ENCODE measurements at regions not wholly inside any gene's neighbourhood (a gene's known extent, or its start where the extent isn't known, plus 50 kb on each side); places are given as distances from the start of the nearest gene placed in this dataset.

DNA sequence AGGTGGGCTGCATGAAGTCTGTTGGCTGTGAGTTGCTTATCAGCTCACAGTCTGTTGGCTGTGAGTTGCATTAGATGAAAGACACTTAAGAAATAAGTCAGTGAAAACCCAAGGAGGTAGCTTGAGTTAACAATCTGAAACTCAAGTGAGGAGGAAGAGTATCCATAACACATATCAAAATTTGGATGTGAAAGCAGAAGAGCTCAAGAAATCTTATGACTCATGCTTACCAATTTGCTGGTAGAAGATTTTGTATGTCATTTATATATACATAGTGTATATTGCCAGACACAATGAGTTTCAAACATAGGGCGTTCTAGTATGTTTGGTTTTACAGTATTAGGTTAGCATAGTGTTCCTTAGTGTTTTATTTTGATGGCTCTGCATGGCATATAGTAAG, 107.4 kb downstream of the DDIT4L start:
- DNase-seq = no peak

DNA sequence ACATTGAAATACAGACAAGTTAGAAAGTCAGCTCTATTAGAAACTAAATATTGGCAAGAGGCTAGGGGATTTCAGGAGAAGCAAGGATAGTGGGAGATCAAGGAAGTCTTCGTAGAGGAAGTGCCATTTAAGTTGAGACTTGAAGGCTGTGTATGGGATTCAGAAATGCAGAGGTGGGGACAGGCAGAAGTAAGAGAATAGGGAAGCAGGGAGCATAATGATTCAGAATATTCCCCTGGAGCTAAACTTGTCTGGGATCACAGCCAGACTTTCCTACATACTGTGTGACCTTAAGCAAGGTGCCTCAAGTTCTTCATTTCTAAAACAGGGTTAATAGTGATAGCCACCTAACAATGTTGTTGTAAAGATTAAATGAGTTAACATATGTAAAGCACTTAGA, 108.8 kb downstream of the DDIT4L start:
- DNase-seq = no peak

DNA sequence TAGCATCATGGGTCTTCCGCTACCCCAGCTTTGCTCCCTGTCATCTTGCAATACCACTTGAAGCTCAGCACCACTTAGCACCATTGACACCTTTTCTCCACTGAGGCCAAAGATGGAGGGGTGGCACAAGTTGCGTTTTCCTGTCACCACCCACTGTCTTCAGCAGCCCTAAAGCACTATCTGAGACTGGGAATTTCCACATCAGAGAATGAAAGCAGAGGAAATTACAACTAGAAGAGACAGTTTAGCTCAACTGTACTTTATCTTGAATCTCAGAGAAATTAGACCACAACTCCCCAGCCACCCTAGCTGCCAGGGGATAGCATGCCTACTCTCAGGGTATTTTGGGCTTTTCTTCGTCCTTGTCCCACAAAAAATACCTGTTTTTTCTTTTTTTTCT, 111.0 kb downstream of the DDIT4L start:
- DNase-seq = no peak

DNA sequence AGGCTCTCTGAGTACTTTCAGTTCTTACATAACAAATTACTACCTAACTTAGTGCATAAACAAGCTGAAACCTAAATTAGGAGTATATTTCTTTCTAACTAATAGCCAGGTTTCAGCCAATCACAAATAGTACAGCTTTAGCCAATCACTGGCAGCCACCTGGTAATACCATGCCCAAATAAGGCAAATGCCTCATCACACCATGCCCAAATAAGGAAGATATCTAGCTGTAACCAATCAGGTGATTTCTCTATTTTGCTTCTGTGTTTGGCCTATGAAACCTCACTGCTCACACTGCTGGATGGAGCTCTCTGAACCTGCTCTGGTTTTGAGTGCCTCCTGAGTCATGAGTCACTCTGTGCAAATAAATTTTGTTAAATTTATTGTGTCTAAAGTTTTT, 113.5 kb downstream of the DDIT4L start:
- DNase-seq = no peak

DNA sequence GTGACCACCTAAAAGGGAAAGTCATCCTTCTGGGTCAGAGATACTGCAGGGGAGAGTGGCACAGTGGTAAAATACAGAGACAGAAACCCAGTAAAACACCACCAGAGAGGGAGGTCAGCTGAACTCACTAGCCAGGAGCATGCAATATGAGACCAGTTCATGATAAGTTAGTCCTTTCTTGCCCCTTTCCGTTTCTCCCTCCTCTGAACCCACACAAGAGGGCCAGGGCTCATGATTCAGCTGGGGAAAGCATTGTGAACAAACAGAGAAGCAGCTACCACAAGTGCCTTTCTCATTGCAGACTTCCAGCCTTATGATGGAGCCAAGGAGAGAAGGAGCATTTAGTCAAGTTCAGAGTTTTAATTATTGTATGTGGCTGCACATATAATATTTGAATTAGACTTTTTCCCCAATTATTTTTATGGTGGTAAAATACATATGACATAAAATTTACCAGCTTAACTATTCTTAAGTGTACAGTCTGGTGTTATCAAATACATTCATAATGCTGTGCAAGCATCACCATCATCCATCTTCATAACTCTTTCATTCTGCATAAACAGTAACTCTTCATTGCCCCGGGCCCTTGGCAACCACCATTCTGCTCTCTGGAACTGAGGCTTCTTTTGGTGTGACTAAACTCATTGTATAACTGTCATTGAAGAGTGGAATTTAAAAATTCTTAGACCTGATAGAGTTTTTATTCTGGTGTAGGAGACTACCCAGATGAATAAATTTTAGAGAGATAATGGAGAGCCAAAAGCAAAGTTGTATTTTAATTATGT, 114.6 kb downstream of the DDIT4L start:
- DNase-seq = no peak

DNA sequence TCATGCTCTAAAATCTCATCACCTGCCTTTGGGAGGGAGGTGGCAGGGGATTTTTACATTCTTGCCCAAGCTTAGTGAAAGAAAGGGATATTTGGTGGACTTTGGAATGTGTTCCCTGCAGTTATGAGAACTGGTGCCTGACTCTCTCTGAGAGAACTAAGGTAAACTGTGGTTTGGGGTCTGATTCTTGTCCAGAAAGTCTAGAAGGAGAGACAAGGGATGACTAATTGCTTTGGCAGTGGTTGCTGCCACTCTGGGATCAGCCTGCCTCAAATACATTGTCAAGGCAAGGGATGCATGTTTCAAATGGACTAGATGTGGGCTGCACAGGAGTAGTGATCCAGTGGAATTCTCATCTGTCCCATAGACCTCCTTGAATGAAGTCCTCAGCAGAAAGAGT, 115.2 kb downstream of the DDIT4L start:
- no peak for DNase-seq

DNA sequence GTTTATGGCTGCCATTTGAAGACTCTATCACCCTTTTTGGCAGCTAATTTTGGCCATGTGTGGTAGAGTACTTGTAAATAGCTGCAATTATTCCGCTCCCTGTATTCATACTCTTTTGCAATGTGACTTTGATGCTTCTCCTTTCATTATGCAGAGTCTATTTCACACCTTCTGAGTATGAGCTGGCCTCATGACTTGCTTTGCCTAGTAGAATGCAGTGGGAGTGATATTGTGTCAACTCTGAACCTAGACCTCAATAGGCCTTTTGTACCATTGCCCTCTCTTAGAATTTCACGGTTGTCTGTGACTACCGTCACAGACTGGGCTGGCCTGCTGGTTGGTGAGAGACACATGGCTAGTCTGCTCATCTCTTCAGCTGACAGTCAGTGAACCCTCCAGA, 118.8 kb downstream of the DDIT4L start:
- DNase-seq = no peak

DNA sequence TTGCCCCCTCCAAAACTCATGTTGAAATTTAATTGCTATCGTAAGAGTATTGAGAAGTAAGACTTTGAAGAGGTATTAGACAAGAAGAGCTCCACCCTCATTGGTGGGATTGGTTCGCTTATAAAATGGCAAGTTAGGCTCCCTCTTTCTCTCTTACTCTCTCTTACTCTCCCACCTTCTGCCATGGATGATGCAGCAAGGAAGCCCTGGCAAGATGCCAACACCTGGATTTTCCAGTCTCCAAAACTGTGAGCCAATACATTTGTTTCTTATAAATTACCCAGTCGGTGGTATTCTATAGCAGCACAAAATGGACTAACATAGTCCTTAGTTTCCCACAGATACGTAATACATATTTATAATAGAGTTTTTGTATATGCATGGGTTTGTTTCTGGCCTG, 119.4 kb downstream of the DDIT4L start:
- no peak for DNase-seq

DNA sequence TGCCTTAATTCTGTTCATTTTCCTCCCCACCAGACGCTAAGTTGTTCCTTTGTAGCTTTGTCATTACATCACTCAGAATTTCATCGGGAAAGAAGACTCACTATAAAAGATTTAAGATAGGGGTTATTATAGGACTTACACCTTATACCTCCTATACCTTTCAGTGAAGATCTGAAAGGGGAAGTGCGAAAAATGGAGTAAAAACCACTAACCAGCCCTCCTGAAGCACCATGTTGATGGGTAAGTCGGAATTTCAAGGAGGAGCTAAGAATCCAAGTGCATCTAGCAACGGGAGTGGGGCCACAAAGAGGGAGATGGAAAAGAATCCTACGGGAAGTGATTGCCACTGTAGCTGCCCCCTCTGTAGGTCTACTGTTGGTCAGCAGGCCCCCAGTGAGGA, 119.1 kb upstream of the H2AZ1 start:
- DNase-seq = no peak

DNA sequence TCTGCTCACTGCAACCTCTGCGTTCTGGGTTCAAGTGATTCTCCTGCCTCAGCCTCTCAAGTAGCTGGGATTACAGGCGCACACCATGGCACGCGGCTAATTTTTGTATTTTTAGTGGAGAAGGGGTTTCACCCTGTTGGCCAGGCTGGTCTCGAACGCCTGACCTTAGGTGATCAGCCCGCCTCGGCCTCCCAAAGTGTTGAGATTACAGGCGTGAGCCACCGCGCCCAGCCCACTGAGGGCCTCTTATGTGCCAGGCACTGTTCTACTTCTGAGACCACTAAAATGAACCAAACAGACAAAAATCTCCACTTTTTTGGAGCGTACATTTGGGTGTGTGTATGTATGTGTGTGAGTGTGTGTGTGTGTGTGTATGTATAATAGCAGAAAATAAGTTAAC, 117.2 kb upstream of the H2AZ1 start:
- DNase-seq = no peak

DNA sequence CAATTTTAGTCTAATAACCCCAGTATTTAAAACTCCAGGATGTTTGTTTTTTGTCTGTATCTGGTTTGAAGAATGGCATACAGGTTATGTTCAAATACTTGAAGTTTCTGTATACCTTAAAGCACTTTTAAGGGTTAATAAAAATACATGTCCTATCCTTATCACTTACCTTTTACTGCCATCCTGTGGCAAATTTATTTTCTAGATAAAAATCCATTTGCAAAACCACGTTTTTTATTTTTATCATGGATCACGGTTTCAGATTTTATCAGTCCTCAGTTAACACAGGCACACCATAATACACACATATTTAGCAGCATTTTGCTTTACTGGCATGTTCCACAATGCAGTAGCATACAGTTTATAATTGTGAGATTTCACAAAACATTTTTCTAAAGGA, 113.3 kb upstream of the H2AZ1 start:
- DNase-seq = no peak

DNA sequence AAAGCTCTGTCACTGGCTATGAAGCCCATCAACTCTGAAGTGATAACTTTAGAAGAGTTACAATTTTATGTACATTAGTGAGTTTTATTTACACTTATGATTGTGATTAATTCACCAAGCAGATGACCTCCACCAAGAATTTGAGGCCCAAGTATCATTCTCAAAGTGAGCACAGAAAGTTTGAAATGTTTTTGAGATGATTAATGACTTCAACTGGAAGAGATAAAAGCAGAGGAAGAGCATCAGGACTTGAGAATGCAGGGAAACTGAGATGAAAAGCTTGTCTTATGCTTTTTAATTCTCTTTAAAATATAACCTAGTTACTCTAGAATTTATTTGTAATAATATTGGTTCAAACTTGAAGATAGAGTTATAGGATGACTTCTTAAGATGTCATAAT, 112.8 kb upstream of the H2AZ1 start:
- DNase-seq = no peak

DNA sequence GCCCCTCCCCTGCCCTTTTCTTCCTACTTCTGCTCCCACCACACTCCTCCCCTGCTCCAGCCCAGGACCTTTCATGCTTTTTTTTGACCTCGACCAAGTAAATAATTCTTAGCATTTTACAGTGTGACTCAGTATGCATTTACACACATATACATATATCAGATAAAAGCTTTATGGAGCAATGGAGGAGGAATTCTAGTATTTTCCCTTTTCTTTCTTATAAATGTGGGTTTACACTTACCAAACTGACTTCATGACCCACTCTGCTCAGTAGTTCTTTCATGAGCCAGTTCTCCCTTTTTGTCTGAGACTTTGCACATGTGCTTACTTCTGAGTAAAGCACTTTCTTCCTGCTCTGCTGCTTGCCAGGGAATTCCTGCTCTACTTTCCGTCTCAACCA, 111.8 kb upstream of the H2AZ1 start:
- no peak for DNase-seq

DNA sequence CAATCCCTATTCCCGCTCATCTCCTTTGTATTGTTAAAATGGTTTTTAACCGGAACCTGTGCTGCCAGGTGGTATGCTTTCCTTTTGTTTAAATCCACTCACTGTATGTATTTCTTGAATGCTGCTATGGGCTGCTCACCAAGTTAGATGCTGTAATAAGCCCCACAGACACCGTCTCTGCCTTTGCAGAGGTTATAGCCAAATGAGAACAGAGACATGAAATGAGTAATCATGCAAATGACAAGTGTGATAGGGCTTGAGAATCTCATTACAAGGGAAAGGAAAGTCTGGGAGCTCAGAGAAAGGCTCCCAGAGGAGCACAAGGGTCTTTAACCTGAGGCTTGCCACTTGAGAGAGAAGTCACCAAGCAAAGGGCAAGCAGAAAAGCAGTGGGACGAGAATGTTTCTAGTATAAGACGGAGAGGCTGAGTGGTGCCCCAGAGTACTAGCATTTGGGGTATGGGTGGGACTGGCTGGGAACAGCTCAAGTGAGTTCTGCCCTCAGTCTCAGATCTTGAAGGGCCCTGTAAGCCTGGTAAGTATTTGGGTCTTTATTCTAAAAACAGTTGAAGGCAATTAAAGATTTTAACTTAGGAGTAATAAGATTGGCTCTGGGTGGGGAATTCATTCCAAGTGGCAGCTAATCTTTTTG, 110.8 kb upstream of the H2AZ1 start:
- DNase-seq = no peak

DNA sequence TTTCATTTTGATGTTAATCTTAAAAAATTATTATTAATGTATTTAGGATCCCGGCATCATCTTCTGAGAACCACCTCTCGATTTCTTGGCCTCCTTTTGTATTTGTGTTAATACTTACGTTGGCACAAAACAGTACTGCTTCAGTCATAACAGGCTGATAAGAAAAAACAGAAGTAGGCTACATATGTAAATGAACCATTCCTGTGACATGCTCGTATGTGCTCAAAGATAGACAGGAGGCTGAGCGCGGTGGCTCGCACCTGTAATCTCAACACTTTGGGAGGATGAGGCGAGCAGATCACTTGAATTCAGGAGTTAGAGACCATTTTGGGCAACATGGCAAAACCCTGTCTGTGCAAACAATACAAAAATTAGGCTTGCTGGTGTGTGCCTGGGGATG, 109.4 kb upstream of the H2AZ1 start:
- DNase-seq = no peak

DNA sequence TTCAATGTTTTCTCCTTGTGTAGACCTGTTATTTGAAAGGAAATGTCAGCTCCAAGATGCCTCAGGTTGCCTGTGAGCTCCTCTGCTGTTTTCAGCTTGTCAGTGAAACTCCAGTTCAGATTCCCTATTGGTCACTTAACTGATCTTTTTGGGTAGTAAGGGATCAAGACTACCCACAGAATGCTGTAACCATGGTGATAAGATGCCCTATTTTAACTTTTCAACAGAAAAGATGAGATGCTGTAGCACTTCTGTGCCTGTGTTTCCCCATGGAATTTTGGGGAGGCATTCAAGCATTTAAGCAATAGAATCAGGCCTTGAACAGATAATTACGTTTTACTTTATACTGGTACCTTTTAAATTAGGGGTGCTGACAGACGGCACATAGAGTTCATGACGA, 106.6 kb upstream of the H2AZ1 start:
- DNase-seq = no peak

DNA sequence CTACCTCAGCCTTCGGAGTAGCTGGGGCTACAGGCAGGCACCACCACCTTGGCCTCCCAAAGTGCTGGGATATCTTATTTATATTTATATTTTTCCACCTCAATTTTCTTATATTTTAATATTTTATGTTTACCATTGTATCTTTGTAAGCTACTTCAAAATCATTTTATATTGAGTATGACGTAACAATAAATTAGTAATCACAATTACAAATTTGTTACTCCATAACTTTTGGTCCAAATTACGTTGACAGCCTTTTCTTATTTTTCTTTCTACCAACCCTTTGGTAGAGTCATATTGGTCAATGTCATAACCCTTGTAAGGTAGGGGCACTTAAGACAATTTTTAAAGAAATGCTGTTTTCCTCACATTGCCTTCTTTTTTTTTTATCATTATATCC, 104.0 kb upstream of the H2AZ1 start:
- DNase-seq = no peak

DNA sequence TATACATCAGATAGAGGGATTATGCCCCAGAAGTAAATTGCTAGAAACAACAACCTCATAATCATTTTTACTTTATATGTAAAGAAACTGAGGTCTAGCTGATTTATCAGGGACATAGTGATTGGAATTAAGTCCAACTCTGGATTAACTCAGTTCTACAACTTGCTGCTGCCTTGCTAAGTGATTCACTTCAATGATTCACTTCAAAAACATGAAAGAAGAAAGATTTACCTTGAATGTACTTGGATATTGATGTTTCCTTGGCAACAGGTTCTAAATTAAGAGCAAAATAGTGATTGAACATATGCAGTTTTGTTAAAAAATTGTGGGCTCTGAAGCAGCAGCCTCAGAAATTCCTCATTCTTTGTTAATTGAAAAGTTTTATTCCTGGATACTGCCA, 99.8 kb upstream of the H2AZ1 start:
- no peak for DNase-seq

DNA sequence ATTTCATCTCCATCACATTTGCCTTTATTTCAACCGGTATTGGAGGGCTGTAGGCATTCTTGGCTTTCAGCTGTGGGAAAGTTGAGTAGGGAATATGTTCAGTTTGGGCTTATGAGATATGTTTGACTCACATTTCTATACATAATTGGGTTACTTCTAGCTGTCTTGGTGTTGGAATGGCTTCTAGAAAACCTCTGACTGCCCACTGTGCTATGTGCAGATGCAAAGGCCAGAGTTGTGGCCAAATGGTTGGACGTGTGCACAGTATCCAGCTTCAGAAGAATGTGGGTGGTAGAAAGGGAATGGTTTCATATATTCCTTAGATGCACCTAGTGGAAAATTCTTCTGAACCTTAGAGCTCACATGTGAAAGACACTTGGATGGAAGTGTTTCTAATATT, 92.6 kb upstream of the H2AZ1 start:
- no peak for DNase-seq

DNA sequence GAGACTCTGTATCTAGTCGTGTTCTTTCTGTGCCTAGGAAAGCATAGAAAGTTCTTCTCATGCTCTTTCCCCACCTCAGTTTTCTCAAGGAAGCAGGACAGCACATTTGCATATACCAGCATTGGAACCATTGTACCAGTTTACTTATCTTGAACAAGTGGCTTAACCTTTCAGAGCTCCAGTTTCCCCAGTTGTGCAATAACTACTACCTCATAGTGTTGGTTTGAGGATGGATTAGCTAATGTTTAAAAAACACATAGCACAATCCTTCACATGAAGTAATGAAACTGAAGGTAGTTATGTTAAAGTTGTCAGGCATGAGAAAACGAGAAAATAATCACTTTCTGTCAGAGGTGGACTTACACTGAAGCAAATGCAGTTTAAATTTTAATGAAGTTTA, 92.2 kb upstream of the H2AZ1 start:
- DNase-seq = no peak

DNA sequence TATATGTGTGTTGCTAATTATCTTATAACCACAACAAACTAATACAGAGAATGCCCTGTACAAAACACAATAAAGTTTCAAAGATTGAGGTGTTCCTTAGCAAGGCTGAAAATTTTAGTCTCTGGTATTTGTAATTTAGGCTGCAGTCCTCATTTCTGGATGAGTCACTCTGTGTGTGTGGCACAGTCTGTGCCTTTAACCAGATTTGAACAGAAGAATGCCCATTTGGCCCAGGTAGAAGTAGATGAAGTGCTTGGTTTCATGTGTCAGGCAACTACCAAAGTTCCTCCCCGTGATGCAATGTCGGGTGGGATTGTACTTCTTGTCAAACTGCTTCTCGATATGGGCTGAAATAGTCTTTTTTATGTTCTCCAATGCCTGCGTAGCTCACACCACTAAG, 91.6 kb upstream of the H2AZ1 start:
- DNase-seq = no peak

DNA sequence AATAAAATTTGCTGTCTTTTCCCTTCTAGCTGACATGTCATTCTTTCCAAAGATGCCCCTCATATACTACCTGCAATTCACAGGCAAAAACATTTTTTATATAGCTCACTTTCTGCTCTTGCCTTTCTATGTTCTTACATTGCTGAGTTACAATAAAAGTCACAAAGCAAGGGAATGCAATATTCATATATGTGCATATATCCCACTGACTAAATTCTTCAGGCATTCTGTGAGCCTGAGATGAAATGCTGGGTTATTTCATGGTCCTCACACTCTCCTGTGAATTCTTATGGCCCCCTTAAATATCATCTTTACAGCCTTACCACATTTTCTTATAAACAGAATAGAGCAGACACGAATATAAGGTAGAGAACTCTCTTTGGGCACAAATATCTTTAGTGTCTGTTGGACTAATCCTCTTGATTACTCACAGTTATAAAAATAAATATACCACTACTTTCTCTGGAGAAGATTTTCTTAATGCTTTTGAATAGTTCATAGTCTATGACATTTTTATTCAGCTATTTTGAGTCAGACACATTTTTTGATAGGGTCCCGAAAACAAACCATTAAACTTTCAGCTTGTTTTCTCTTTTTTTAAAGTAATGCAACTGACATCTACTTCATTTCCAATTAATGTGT, 84.1 kb upstream of the H2AZ1 start:
- no peak for DNase-seq

DNA sequence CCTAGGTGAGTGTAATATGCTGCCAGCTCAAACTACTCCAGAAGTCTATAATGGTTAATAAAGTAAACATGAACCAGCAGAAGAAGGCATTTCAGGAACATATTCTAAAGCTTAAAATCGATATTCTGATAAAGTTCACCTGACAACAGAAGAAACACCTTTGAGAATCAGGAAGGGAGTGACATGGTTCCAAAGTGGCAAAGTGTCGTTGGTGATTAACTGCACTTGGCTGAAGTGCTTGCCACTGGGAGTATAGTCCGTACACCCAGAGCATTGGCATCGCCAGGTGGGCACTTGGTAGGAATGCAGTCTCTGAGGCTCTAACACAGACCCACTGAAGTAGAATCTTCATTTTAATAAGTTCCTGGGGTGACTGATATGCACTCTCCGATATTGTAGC, 76.0 kb upstream of the H2AZ1 start:
- DNase-seq = no peak

DNA sequence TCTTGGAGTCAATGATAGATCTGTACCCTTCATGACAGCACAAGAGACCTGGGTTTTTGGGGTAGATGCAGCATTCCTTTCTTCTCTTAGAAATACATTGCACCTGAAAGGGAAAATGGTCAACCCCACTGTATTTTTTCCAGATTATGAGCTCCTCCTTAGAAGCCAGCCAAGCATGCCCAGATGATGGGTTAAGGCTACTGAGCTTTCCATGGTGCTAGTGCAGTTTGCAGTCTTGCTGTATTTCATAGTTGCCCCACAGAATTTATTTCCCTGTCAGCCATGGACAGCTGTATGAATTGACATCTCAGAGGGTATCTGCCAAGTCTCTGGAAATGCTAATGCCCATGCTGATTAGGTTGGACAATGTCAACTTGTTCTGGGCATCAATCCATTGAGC, 73.7 kb upstream of the H2AZ1 start:
- DNase-seq = no peak

DNA sequence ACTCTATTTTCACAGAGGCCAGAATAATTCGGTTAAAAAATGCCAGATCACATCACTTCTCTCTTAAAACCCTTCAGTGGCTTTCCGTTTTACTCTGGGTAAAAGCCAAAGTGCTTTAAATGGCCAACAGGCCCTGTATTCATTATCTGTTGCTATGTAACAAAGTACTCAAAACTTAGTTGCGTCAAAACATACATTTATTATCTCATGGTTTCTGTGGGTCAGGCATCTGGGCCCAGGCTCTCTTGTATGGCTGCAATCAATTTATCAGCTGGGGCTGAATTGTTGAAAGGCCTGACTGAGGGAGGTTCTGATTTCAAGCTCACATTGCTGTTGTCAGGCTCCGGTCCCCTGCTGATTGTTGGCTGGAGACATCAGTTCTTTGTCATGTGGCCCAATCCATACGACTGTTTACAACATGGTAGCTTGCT, 72.7 kb upstream of the H2AZ1 start:
- DNase-seq = no peak

All from hematopoietic multipotent progenitor cell treated with erythropoietin and hydrocortisone succinate and interleukin-3 and kit ligand, for 6 days (in vitro differentiated cells).